GM23338 (cell line): ENCODE measurements at regions not wholly inside any gene's neighbourhood (a gene's known extent, or its start where the extent isn't known, plus 50 kb on each side); places are given as distances from the start of the nearest gene placed in this dataset.

Source experiments
- ATAC-seq: fragments of 200-7000 bp; cut with Tn5 transposase; 3 replicates; pipeline ENCODE4 v1.9.1; 2020
- DNase-seq: peaks from one replicate; pipeline ENCODE4 v3.0.0-alpha.2; 2015; ENCODE audit warnings: low spot score
- H2AFZ ChIP-seq: fragments of 200-600 bp; sonication (generic); 2 replicates; pipeline ENCODE4 v1.8.0; 2016; ENCODE audit warnings: antibody characterized with exemption, mild to moderate bottlenecking, moderate library complexity
- H3F3A ChIP-seq: fragments of 200-600 bp; sonication (generic); replicated peaks from 2 replicates; pipeline ENCODE4 v1.8.0; 2017; ENCODE audit warnings: antibody characterized with exemption, mixed run types, low read depth
- H3K27ac ChIP-seq: fragments of 200-600 bp; sonication (generic); 2 replicates; pipeline ENCODE4 v1.6.1; 2016; ENCODE audit warnings: low read depth
- H3K27me3 ChIP-seq: fragments of 200-600 bp; sonication (generic); 2 replicates; pipeline ENCODE4 v1.8.0; 2016; ENCODE audit warnings: mild to moderate bottlenecking, mixed run types, moderate library complexity; ENCODE audit not compliant: insufficient read depth
- H3K36me3 ChIP-seq: fragments of 200-600 bp; sonication (generic); 2 replicates; pipeline ENCODE4 v1.8.0; 2016; ENCODE audit warnings: mild to moderate bottlenecking; ENCODE audit not compliant: insufficient read depth
- H3K4me1 ChIP-seq: fragments of 200-600 bp; sonication (generic); 2 replicates; pipeline ENCODE4 v1.8.0; 2016; ENCODE audit warnings: mild to moderate bottlenecking, moderate library complexity; ENCODE audit not compliant: insufficient read depth
- H3K4me2 ChIP-seq: fragments of 200-600 bp; sonication (generic); 2 replicates; pipeline ENCODE4 v1.7.1; 2017; ENCODE audit warnings: mixed run types
- H3K4me3 ChIP-seq: fragments of 200-600 bp; sonication (generic); 2 replicates; pipeline ENCODE4 v1.6.1; 2016; ENCODE audit warnings: mixed run types
- H3K79me2 ChIP-seq: fragments of 200-600 bp; sonication (generic); replicated peaks from 2 replicates; pipeline ENCODE4 v1.8.0; 2017; ENCODE audit warnings: mild to moderate bottlenecking; ENCODE audit not compliant: insufficient read depth
- H3K9me2 ChIP-seq: fragments of 200-600 bp; sonication (generic); 2 replicates; pipeline ENCODE4 v1.8.0; 2017; ENCODE audit not compliant: insufficient read depth
- H4K20me1 ChIP-seq: fragments of 200-600 bp; sonication (generic); replicated peaks from 2 replicates; pipeline ENCODE4 v1.8.0; 2017; ENCODE audit warnings: mild to moderate bottlenecking; ENCODE audit not compliant: insufficient read depth
- H3K27ac Mint-ChIP-seq: 2 replicates; pipeline ENCODE4 v1.8.0; 2020; ENCODE audit warnings: inconsistent platforms, mild to moderate bottlenecking, moderate library complexity, mixed read lengths
- H3K27me3 Mint-ChIP-seq: 3 replicates; pipeline ENCODE4 v1.8.0; 2022; ENCODE audit warnings: low read depth, mild to moderate bottlenecking, moderate library complexity, mixed read lengths, inconsistent platforms; ENCODE audit not compliant: insufficient read depth, poor library complexity
- H3K36me3 Mint-ChIP-seq: 3 replicates; pipeline ENCODE4 v1.8.0; 2021; ENCODE audit warnings: low read depth, mild to moderate bottlenecking, inconsistent platforms, moderate library complexity, mixed read lengths
- H3K4me1 Mint-ChIP-seq: 3 replicates; pipeline ENCODE4 v1.8.0; 2020; ENCODE audit warnings: mild to moderate bottlenecking, inconsistent platforms, mixed read lengths
- H3K4me3 Mint-ChIP-seq: 3 replicates; pipeline ENCODE4 v1.8.0; 2021; ENCODE audit warnings: moderate library complexity, mild to moderate bottlenecking, inconsistent platforms, mixed read lengths
- H3K9me3 Mint-ChIP-seq: 3 replicates; pipeline ENCODE4 v1.8.0; 2020; ENCODE audit warnings: moderate library complexity, mild to moderate bottlenecking, inconsistent platforms, mixed read lengths
- CREB1 ChIP-seq: fragments of 250-450 bp; sonication (Bioruptor Pico); IDR thresholded peaks from 2 replicates; pipeline ENCODE4 v1.5.0; 2020; ENCODE audit warnings: low read depth, mild to moderate bottlenecking, moderate library complexity
- CTCF ChIP-seq, 2 experiments: fragments of 200-600 bp in 1 of 2; sonication (generic) in 1 of 2; conservative IDR thresholded peaks; 2 replicates each; pipeline versions ENCODE4 v1.5.1 to v1.6.1; 2016 to 2017; ENCODE audit warnings: antibody characterized with exemption in 2 of 2, low read depth in 2 of 2, mild to moderate bottlenecking in 2 of 2, moderate library complexity in 1 of 2
- EZH2phosphoT487 ChIP-seq: fragments of 200-600 bp; sonication (generic); IDR thresholded peaks from one replicate; pipeline ENCODE4 v1.8.1; 2018; ENCODE audit warnings: antibody characterized with exemption; ENCODE audit not compliant: unreplicated experiment
- JUNB ChIP-seq: IDR thresholded peaks from one replicate; pipeline ENCODE4 v1.6.1; 2016; ENCODE audit warnings: antibody characterized with exemption; ENCODE audit not compliant: unreplicated experiment
- NANOG ChIP-seq: IDR thresholded peaks from 2 replicates; pipeline ENCODE4 v1.6.1; 2016; ENCODE audit warnings: antibody characterized with exemption, borderline replicate concordance
- STAT1 ChIP-seq: IDR thresholded peaks from one replicate; pipeline ENCODE4 v1.6.1; 2016; ENCODE audit warnings: antibody characterized with exemption; ENCODE audit not compliant: unreplicated experiment
- ZNF114 ChIP-seq: fragments of 250-450 bp; sonication (Bioruptor Pico); IDR thresholded peaks from 2 replicates; pipeline ENCODE4 v1.5.0; 2020; ENCODE audit warnings: mild to moderate bottlenecking, moderate library complexity
- TF ChIP-seq, protein P1 (sequence below): fragments of 250-450 bp; sonication (Bioruptor Pico); IDR thresholded peaks from 2 replicates; pipeline ENCODE4 v1.5.0; 2020; ENCODE audit warnings: mild to moderate bottlenecking, moderate library complexity
- TF ChIP-seq, protein P2 (sequence below): IDR thresholded peaks from one replicate; pipeline ENCODE4 v1.6.1; 2018; ENCODE audit warnings: antibody characterized with exemption; ENCODE audit not compliant: unreplicated experiment

- TF ChIP-seq, protein P1, sequence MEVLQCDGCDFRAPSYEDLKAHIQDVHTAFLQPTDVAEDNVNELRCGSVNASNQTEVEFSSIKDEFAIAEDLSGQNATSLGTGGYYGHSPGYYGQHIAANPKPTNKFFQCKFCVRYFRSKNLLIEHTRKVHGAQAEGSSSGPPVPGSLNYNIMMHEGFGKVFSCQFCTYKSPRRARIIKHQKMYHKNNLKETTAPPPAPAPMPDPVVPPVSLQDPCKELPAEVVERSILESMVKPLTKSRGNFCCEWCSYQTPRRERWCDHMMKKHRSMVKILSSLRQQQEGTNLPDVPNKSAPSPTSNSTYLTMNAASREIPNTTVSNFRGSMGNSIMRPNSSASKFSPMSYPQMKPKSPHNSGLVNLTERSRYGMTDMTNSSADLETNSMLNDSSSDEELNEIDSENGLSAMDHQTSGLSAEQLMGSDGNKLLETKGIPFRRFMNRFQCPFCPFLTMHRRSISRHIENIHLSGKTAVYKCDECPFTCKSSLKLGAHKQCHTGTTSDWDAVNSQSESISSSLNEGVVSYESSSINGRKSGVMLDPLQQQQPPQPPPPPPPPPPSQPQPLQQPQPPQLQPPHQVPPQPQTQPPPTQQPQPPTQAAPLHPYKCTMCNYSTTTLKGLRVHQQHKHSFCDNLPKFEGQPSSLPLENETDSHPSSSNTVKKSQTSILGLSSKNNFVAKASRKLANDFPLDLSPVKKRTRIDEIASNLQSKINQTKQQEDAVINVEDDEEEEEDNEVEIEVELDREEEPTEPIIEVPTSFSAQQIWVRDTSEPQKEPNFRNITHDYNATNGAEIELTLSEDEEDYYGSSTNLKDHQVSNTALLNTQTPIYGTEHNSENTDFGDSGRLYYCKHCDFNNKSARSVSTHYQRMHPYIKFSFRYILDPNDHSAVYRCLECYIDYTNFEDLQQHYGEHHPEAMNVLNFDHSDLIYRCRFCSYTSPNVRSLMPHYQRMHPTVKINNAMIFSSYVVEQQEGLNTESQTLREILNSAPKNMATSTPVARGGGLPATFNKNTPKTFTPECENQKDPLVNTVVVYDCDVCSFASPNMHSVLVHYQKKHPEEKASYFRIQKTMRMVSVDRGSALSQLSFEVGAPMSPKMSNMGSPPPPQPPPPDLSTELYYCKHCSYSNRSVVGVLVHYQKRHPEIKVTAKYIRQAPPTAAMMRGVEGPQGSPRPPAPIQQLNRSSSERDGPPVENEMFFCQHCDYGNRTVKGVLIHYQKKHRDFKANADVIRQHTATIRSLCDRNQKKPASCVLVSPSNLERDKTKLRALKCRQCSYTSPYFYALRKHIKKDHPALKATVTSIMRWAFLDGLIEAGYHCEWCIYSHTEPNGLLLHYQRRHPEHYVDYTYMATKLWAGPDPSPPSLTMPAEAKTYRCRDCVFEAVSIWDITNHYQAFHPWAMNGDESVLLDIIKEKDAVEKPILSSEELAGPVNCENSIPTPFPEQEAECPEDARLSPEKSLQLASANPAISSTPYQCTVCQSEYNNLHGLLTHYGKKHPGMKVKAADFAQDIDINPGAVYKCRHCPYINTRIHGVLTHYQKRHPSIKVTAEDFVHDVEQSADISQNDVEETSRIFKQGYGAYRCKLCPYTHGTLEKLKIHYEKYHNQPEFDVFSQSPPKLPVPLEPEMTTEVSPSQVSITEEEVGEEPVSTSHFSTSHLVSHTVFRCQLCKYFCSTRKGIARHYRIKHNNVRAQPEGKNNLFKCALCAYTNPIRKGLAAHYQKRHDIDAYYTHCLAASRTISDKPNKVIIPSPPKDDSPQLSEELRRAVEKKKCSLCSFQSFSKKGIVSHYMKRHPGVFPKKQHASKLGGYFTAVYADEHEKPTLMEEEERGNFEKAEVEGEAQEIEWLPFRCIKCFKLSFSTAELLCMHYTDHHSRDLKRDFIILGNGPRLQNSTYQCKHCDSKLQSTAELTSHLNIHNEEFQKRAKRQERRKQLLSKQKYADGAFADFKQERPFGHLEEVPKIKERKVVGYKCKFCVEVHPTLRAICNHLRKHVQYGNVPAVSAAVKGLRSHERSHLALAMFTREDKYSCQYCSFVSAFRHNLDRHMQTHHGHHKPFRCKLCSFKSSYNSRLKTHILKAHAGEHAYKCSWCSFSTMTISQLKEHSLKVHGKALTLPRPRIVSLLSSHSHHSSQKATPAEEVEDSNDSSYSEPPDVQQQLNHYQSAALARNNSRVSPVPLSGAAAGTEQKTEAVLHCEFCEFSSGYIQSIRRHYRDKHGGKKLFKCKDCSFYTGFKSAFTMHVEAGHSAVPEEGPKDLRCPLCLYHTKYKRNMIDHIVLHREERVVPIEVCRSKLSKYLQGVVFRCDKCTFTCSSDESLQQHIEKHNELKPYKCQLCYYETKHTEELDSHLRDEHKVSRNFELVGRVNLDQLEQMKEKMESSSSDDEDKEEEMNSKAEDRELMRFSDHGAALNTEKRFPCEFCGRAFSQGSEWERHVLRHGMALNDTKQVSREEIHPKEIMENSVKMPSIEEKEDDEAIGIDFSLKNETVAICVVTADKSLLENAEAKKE: no peak
- no peak for TF ChIP-seq CTCF (conservative IDR thresholded peaks at IDR 0.05; ENCODE audit: low read depth in 2 of 2)
Measured at GRCh38 chr7:347644-348479, 57.9 kb downstream of the FOXL3 start (continued).

- H3K9me2 ChIP-seq: no peaks in the 10 kb centered on the region
- TF ChIP-seq CTCF (conservative IDR thresholded peaks at IDR 0.05; ENCODE audit: low read depth in 2 of 2): no peak
- no peak for TF ChIP-seq CREB1 (CRISPR knock-in tag)
- TF ChIP-seq, protein P2, sequence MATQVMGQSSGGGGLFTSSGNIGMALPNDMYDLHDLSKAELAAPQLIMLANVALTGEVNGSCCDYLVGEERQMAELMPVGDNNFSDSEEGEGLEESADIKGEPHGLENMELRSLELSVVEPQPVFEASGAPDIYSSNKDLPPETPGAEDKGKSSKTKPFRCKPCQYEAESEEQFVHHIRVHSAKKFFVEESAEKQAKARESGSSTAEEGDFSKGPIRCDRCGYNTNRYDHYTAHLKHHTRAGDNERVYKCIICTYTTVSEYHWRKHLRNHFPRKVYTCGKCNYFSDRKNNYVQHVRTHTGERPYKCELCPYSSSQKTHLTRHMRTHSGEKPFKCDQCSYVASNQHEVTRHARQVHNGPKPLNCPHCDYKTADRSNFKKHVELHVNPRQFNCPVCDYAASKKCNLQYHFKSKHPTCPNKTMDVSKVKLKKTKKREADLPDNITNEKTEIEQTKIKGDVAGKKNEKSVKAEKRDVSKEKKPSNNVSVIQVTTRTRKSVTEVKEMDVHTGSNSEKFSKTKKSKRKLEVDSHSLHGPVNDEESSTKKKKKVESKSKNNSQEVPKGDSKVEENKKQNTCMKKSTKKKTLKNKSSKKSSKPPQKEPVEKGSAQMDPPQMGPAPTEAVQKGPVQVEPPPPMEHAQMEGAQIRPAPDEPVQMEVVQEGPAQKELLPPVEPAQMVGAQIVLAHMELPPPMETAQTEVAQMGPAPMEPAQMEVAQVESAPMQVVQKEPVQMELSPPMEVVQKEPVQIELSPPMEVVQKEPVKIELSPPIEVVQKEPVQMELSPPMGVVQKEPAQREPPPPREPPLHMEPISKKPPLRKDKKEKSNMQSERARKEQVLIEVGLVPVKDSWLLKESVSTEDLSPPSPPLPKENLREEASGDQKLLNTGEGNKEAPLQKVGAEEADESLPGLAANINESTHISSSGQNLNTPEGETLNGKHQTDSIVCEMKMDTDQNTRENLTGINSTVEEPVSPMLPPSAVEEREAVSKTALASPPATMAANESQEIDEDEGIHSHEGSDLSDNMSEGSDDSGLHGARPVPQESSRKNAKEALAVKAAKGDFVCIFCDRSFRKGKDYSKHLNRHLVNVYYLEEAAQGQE: no peak
- TF ChIP-seq ZNF114 (CRISPR knock-in tag): no peak
- no peak for TF ChIP-seq NANOG
- TF ChIP-seq STAT1: no peak
- TF ChIP-seq JUNB: no peak
- TF ChIP-seq EZH2phosphoT487: no peak
- H4K20me1 ChIP-seq: no peaks in the 10 kb centered on the region
- H3K4me3 Mint-ChIP-seq: no peak overlapping the region
- ATAC-seq (no peak), DNase-seq (no peak)
- no peaks in the 10 kb centered on the region for H3K79me2 ChIP-seq
- no peak overlapping the region for H3K27ac ChIP-seq
- no peaks in the 10 kb centered on the region for H3K36me3 ChIP-seq
- H3F3A ChIP-seq: no peaks in the 10 kb centered on the region
- H3K4me3 ChIP-seq: no peak overlapping the region
- H3K27me3 Mint-ChIP-seq: peaks cover 11% of the 10 kb centered on the region
- H3K27ac Mint-ChIP-seq: no peak overlapping the region
- peaks cover 3% of the 10 kb centered on the region; the same call in 1 of the 3 replicates for H3K36me3 Mint-ChIP-seq
- no peaks in the 10 kb centered on the region for H3K4me1 ChIP-seq
- H3K27me3 ChIP-seq: no peaks in the 10 kb centered on the region
- H3K4me2 ChIP-seq: no peak overlapping the region
- no peaks in the 10 kb centered on the region for H3K4me1 Mint-ChIP-seq
- H3K9me3 Mint-ChIP-seq: peaks cover 9% of the 10 kb centered on the region; the same call in 2 of the 3 replicates
- H2AFZ ChIP-seq: no peak overlapping the region
Measured at GRCh38 chr7:348480-348844, 58.5 kb downstream of the FOXL3 start.
